Mucosa of gallbladder (tissue), 1 donor: ENCODE measurements at regions not wholly inside any gene's neighbourhood (a gene's known extent, or its start where the extent isn't known, plus 50 kb on each side); places are given as distances from the start of the nearest gene placed in this dataset.
"Not testable (repeated sequence)": the region's sequence is repeated elsewhere in the genome, so short reads cannot be mapped to it uniquely, and the experiment has no call there.

Source experiments
- DNase-seq: peaks from one replicate; pipeline ENCODE4 v3.0.0-alpha.2; 2020; ENCODE audit warnings: low spot score
- donor health status: DM: no; HTN: no; CAD: no.

GRCh38 chr4:85018983-85019382, 52.5 kb upstream of the WDFY3 start:
- no peak for DNase-seq

GRCh38 chr4:85019411-85019810, 52.9 kb upstream of the WDFY3 start:
- DNase-seq = no peak

- no peak for DNase-seq
These were observed 58.2 kb upstream of the WDFY3 start for GRCh38 chr4:85024671-85025070.

- DNase-seq = no peak
These were observed 62.4 kb upstream of the WDFY3 start for GRCh38 chr4:85028910-85029309.

GRCh38 chr4:85029453-85029852, 63.0 kb upstream of the WDFY3 start:
- DNase-seq = no peak

- DNase-seq = no peak
These were observed 63.7 kb upstream of the WDFY3 start for GRCh38 chr4:85030156-85030555.

- not testable (repeated sequence) for DNase-seq
These were observed 67.3 kb upstream of the WDFY3 start for GRCh38 chr4:85033838-85034237.

- no peak for DNase-seq
These were observed 73.0 kb upstream of the WDFY3 start for GRCh38 chr4:85039526-85039925.

- DNase-seq = peak; percentile 66
These were observed 77.5 kb upstream of the WDFY3 start for GRCh38 chr4:85043812-85044496.

GRCh38 chr4:85050736-85051135, 84.2 kb upstream of the WDFY3 start:
- DNase-seq = no peak

- no peak for DNase-seq
These were observed 85.0 kb upstream of the WDFY3 start for GRCh38 chr4:85051526-85051925.

- not testable (repeated sequence) for DNase-seq
These were observed 88.4 kb upstream of the WDFY3 start for GRCh38 chr4:85054925-85055324.

- no peak for DNase-seq
These were observed 92.1 kb upstream of the WDFY3 start for GRCh38 chr4:85058551-85058950.

GRCh38 chr4:85061974-85062373, 95.5 kb upstream of the WDFY3 start:
- no peak for DNase-seq

- no peak for DNase-seq
These were observed 96.0 kb upstream of the WDFY3 start for GRCh38 chr4:85062466-85062865.

GRCh38 chr4:85067342-85067741, 100.9 kb upstream of the WDFY3 start:
- DNase-seq = no peak

GRCh38 chr4:85078016-85078415, 111.5 kb upstream of the WDFY3 start:
- no peak for DNase-seq

- DNase-seq = no peak
These were observed 114.7 kb upstream of the WDFY3 start for GRCh38 chr4:85081196-85081595.

GRCh38 chr4:85084371-85085094, 118.0 kb upstream of the WDFY3 start:
- peak; percentile 41 for DNase-seq

- no peak for DNase-seq
These were observed 120.2 kb upstream of the WDFY3 start for GRCh38 chr4:85086721-85087120.

- no peak for DNase-seq
These were observed 126.0 kb upstream of the WDFY3 start for GRCh38 chr4:85092536-85092935.

- no peak for DNase-seq
These were observed 126.5 kb upstream of the WDFY3 start for GRCh38 chr4:85092943-85093342.

- no peak for DNase-seq
These were observed 128.2 kb upstream of the WDFY3 start for GRCh38 chr4:85094735-85095134.

GRCh38 chr4:85102606-85103005, 136.1 kb upstream of the WDFY3 start:
- no peak for DNase-seq
